Naive thymus-derived CD8-positive, alpha-beta T cell (primary cell): ENCODE measurements at regions not wholly inside any gene's neighbourhood (a gene's known extent, or its start where the extent isn't known, plus 50 kb on each side); places are given as distances from the start of the nearest gene placed in this dataset.

Source experiments
- ATAC-seq, 2 donors: fragments of 150-1000 bp; cut with Tn5 transposase in 1 of 2; sonication (Bioruptor Pico), chemical (Tn5 transposase) in 1 of 2; 1 replicate in 1 of 2; 2 replicates in 1 of 2; pipeline ENCODE4 v1.10.0; 2021; ENCODE audit warnings: mild to moderate bottlenecking in 2 of 2, moderate library complexity in 2 of 2
- POLR2A ChIA-PET: fragments of 350-600 bp; sonication (Branson Sonifier 250); formaldehyde crosslinking; loops from one replicate; lab custom pipeline; 2021; ENCODE audit warnings: antibody characterized with exemption; lab: Charles Lee
- DNase-seq, 10 donors: peaks; one replicate each; pipeline versions ENCODE4 v3.0.0 to v3.0.0-alpha.2; 2020 to 2022
- H3K27ac Mint-ChIP-seq, 10 donors: one replicate each; pipeline ENCODE4 v1.8.0; 2020 to 2022; ENCODE audit warnings: mild to moderate bottlenecking in 10 of 10, mixed read lengths in 10 of 10, moderate library complexity in 4 of 10, inconsistent platforms in 1 of 10
- H3K27me3 Mint-ChIP-seq, 5 donors: one replicate each; pipeline ENCODE4 v1.8.0; 2021 to 2022; ENCODE audit warnings: mixed read lengths in 5 of 5
- H3K36me3 Mint-ChIP-seq, 3 donors: one replicate each; pipeline ENCODE4 v1.8.0; 2020 to 2022; ENCODE audit warnings: mixed read lengths in 3 of 3, mild to moderate bottlenecking in 2 of 3, inconsistent platforms in 1 of 3
- H3K4me1 Mint-ChIP-seq, 4 donors: one replicate each; pipeline ENCODE4 v1.8.0; 2021 to 2022; ENCODE audit warnings: mixed read lengths in 4 of 4
- H3K4me3 Mint-ChIP-seq, 10 donors: one replicate each; pipeline ENCODE4 v1.8.0; 2020 to 2022; ENCODE audit warnings: mild to moderate bottlenecking in 10 of 10, mixed read lengths in 10 of 10, moderate library complexity in 6 of 10, inconsistent platforms in 1 of 10
- H3K9me3 Mint-ChIP-seq, 9 donors: one replicate each; pipeline ENCODE4 v1.8.0; 2020 to 2022; ENCODE audit warnings: mixed read lengths in 9 of 9, mild to moderate bottlenecking in 3 of 9, inconsistent platforms in 1 of 9, moderate library complexity in 1 of 9

- Mint-ChIP-seq H3K4me1 (no peaks in the 10 kb centered on the region), H3K9me3 (peaks cover 0 to 13% (median 4%) of the 10 kb centered on the region in 9 donors), H3K27me3 (no peaks in the 10 kb centered on the region), H3K36me3 (no peaks in the 10 kb centered on the region), H3K27ac (no peak overlapping the region), H3K4me3 (no peak overlapping the region)
- DNase-seq (no peak), ATAC-seq (no peak)
- POLR2A ChIA-PET: no interaction called here
These were observed 62.8 kb upstream of the COL11A1 start for GRCh38 chr1:103171041-103171590.

DNA sequence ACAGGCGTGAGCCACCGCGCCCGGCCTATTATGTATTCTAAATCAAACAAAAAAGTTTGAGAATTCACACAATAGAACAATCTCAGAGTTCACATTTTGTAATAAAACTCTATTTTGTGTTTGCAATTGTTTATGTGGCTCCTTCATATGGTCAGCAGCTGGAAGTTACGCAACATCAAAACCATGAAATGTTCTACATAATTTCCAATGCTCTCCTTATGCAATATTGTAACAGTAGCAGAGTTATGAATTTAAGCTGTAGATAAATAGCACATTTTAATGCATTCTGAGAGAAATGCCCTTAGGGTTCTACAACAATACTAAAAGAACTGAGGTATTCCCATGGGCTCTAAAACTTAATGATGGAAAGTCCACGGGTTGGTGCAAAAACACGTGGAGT is 62.3 kb upstream of the COL11A1 start:
- DNase-seq: no peak
- H3K27me3 Mint-ChIP-seq: no peaks in the 10 kb centered on the region
- POLR2A ChIA-PET: no interaction called here
- no peaks in the 10 kb centered on the region for H3K36me3 Mint-ChIP-seq
- ATAC-seq: no peak
- no peak overlapping the region for H3K27ac Mint-ChIP-seq
- H3K4me3 Mint-ChIP-seq: no peak overlapping the region
- H3K9me3 Mint-ChIP-seq: peaks cover 0 to 18% (median 6%) of the 10 kb centered on the region in 9 donors
- H3K4me1 Mint-ChIP-seq: no peaks in the 10 kb centered on the region

DNA sequence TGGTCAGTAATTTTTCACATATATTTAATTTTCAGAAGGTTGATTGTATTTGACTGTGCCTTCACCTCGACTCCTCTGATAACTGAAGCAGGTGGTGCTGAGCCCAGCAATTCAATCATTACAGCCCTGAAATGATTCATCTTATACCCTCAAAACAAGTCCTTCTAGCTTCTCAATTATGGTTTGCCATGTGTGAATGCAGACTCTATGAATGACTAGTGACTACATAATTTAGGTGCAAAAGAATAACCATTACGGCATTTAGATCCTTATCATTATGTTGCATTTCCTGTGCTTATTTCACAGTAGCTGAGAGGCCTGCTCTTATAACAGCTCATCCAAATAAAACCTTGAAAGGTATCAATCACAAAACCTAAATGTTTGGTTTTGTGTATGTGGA is 54.0 kb upstream of the COL11A1 start:
- Mint-ChIP-seq H3K4me1 (no peaks in the 10 kb centered on the region), H3K4me3 (no peak overlapping the region), H3K36me3 (no peaks in the 10 kb centered on the region), H3K27me3 (peaks cover 0 to 3% (median 0%) of the 10 kb centered on the region in 5 donors), H3K27ac (no peak overlapping the region), H3K9me3 (peaks cover 2 to 19% (median 9%) of the 10 kb centered on the region in 9 donors)
- POLR2A ChIA-PET: no interaction called here
- DNase-seq (no peak), ATAC-seq (no peak)

DNA sequence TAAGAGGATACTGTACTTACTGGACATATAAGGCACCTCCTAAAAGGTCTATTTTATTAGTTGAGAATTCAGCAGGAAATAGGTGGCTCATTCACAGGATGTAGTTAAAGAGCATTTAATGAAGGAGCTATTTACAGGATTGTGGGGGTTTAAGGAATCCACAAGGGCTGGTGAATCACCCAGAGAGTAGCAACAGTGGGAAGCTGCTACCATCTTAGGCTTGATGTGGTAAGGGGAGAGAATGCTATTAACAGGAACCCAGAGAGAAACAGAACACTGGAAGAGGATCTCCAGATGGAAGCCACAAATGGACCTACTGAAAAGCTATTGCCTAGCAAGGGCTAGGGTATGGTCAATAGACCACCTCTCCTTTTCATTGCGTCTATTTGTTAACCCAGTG is 52.0 kb upstream of the COL11A1 start:
- Mint-ChIP-seq H3K4me3 (no peak overlapping the region), H3K4me1 (no peaks in the 10 kb centered on the region), H3K36me3 (no peaks in the 10 kb centered on the region), H3K9me3 (peaks cover 0 to 18% (median 2%) of the 10 kb centered on the region in 9 donors), H3K27me3 (peaks cover 0 to 3% (median 0%) of the 10 kb centered on the region in 5 donors), H3K27ac (no peak overlapping the region)
- ATAC-seq (no peak), DNase-seq (no peak)
- POLR2A ChIA-PET: no interaction called here
